ENCODE measurements at regions not wholly inside any gene's neighbourhood (a gene's known extent, or its start where the extent isn't known, plus 50 kb on each side); places are given as distances from the start of the nearest gene placed in this dataset.

DNA sequence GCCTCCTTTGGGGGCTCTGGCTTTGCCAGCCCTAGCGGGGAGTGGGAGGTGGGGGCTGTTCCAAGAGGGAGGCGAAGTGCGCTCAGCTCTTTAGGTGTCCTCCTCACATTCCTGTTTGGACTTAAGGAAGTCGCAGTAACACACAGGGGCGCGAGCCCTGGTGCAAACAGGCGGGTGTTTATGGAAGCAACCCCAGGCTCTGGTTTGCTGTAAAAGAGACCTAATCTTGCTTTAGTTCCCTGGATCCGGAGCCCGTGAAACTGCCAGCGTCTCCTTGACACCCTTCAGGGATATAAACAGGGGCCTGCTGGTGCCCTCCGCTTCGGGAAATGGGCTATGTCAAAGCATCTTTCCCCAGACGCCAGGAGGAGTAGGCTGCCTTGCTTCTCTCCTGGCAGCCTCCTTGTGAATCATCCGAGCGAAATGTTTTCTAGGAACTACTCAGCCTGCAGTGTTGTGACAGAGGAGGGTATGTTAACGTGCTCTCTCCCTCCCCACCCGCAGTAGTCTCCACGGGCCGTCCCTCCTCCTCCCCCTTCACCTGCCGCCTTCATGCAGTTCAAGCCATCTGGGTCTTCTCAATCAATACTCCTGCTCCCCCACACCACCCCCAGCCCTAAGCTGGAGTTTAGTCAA, 168.0 kb upstream of the LRFN2 start:
- 81 to 86% methylated on average over 11 of the region's 20 CpGs for WGBS, 2 experiments (ENCODE audit: insufficient coverage in 2 of 2)
- Histone ChIP-seq H3K27ac (ENCODE audit: low read depth, low read length, severe bottlenecking) (peak overlapping the region; percentile 74), H3K4me3 (ENCODE audit: extremely low read depth, insufficient read depth, low read length, poor library complexity, severe bottlenecking) (no peak overlapping the region), H3K4me1 (ENCODE audit: control insufficient read depth, insufficient read depth, low read length, poor library complexity, severe bottlenecking) (peaks cover 17% of the 10 kb centered on the region), H3K36me3 (ENCODE audit: control insufficient read depth, insufficient read depth, low read length) (no peaks in the 10 kb centered on the region), H3K9me3 (ENCODE audit: control insufficient read depth, low read length) (no peaks in the 10 kb centered on the region)

DNA sequence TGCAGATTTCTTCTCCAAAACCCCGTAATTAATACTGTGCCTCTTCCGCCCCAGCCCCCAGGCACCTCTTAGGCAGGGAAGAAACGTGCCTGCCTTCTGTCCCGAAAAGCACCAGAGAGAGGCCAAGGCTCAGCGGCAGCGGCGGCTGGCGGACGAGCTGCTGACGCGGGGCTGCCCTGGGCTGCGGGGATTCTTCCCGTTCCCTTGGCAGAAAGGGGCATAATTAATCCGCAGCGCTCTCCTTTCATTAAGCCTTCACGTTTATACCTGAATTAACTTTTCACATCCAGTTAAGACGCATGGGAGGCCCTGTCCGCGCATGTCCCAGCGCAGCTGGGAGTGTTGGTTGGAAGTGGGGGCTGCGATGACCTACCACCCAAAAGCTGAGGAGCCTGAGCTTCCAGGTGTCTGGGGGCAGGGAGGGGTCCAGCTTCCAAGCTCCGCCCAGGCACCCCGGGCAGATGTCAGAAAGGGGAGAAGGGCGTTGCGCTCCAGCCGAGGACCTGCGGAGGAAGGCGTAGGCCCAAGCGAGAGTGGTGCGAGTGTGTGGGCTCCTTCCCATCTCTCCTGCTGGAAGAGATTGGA, 167.4 kb upstream of the LRFN2 start:
- Histone ChIP-seq H3K4me1 (ENCODE audit: control insufficient read depth, insufficient read depth, low read length, poor library complexity, severe bottlenecking) (peaks cover 17% of the 10 kb centered on the region), H3K4me3 (ENCODE audit: extremely low read depth, insufficient read depth, low read length, poor library complexity, severe bottlenecking) (no peak overlapping the region), H3K9me3 (ENCODE audit: control insufficient read depth, low read length) (no peaks in the 10 kb centered on the region), H3K36me3 (ENCODE audit: control insufficient read depth, insufficient read depth, low read length) (no peaks in the 10 kb centered on the region), H3K27ac (ENCODE audit: low read depth, low read length, severe bottlenecking) (peak overlapping the region; percentile 74)
- WGBS, 2 experiments (ENCODE audit: insufficient coverage in 2 of 2) = 90 to 91% methylated on average over 17 to 21 of the region's 30 CpGs

- WGBS, 2 experiments (ENCODE audit: insufficient coverage in 2 of 2) = 91 to 100% methylated on average over 2 of the region's 3 CpGs
- H3K27ac ChIP-seq (ENCODE audit: low read depth, low read length, severe bottlenecking) = no peak overlapping the region
- no peaks in the 10 kb centered on the region for H3K36me3 ChIP-seq (ENCODE audit: control insufficient read depth, insufficient read depth, low read length)
These were observed 166.7 kb upstream of the LRFN2 start for GRCh38 chr6:40753675-40754448.

GRCh38 chr6:40753048-40753447, 165.9 kb upstream of the LRFN2 start:
- Histone ChIP-seq H3K36me3 (ENCODE audit: control insufficient read depth, insufficient read depth, low read length) (no peaks in the 10 kb centered on the region), H3K9me3 (ENCODE audit: control insufficient read depth, low read length) (no peaks in the 10 kb centered on the region), H3K27ac (ENCODE audit: low read depth, low read length, severe bottlenecking) (no peak overlapping the region), H3K4me3 (ENCODE audit: extremely low read depth, insufficient read depth, low read length, poor library complexity, severe bottlenecking) (no peak overlapping the region), H3K4me1 (ENCODE audit: control insufficient read depth, insufficient read depth, low read length, poor library complexity, severe bottlenecking) (peaks cover 17% of the 10 kb centered on the region)
- WGBS, 2 experiments (ENCODE audit: insufficient coverage in 2 of 2) = 94 to 100% methylated on average over 2 to 3 of the region's 3 CpGs

More at GRCh38 chr6:40753675-40754448, 166.7 kb upstream of the LRFN2 start:
- no peak overlapping the region for H3K4me3 ChIP-seq (ENCODE audit: extremely low read depth, insufficient read depth, low read length, poor library complexity, severe bottlenecking)
- peaks cover 17% of the 10 kb centered on the region for H3K4me1 ChIP-seq (ENCODE audit: control insufficient read depth, insufficient read depth, low read length, poor library complexity, severe bottlenecking)
- no peaks in the 10 kb centered on the region for H3K9me3 ChIP-seq (ENCODE audit: control insufficient read depth, low read length)

- Histone ChIP-seq H3K9me3 (ENCODE audit: control insufficient read depth, low read length) (no peaks in the 10 kb centered on the region), H3K4me1 (ENCODE audit: control insufficient read depth, insufficient read depth, low read length, poor library complexity, severe bottlenecking) (no peaks in the 10 kb centered on the region), H3K27ac (ENCODE audit: low read depth, low read length, severe bottlenecking) (no peak overlapping the region), H3K36me3 (ENCODE audit: control insufficient read depth, insufficient read depth, low read length) (no peaks in the 10 kb centered on the region), H3K4me3 (ENCODE audit: extremely low read depth, insufficient read depth, low read length, poor library complexity, severe bottlenecking) (no peak overlapping the region)
- WGBS, 2 experiments (ENCODE audit: insufficient coverage in 2 of 2) = 77% methylated on average over 3 of the region's 4 CpGs
These were observed 157.7 kb upstream of the LRFN2 start for GRCh38 chr6:40744835-40745234.

GRCh38 chr6:40743690-40744446, 156.7 kb upstream of the LRFN2 start:
- Histone ChIP-seq H3K4me1 (ENCODE audit: control insufficient read depth, insufficient read depth, low read length, poor library complexity, severe bottlenecking) (no peaks in the 10 kb centered on the region), H3K9me3 (ENCODE audit: control insufficient read depth, low read length) (no peaks in the 10 kb centered on the region), H3K36me3 (ENCODE audit: control insufficient read depth, insufficient read depth, low read length) (no peaks in the 10 kb centered on the region), H3K4me3 (ENCODE audit: extremely low read depth, insufficient read depth, low read length, poor library complexity, severe bottlenecking) (no peak overlapping the region), H3K27ac (ENCODE audit: low read depth, low read length, severe bottlenecking) (no peak overlapping the region)
- 88 to 91% methylated on average over 16 of the region's 17 CpGs for WGBS, 2 experiments (ENCODE audit: insufficient coverage in 2 of 2)

DNA sequence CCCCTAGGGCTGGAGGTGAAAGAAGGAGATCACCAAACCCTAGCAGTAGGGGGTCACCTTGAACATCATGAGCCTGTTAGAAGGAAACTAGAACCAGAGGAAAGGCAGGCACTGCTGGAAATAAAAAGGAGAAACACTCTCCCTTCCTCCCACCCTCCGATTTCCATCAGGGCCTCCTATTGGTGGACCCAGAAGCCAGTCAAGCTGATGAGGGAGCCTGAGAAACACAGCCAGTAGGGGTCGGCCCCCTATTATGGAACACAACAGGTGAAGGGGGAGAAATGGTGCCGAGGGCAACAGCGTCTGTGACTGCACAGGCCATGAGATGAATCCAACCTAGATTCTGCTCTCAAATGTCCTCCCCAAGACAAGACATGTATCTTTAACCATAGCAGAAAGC, 156.1 kb upstream of the LRFN2 start:
- 60% methylated on average over 1 of the region's 4 CpGs; no CpG with 5 or more reads in 1 of the 2 experiments for WGBS, 2 experiments (ENCODE audit: insufficient coverage in 2 of 2)
- no peak overlapping the region for H3K27ac ChIP-seq (ENCODE audit: low read depth, low read length, severe bottlenecking)
- H3K4me1 ChIP-seq (ENCODE audit: control insufficient read depth, insufficient read depth, low read length, poor library complexity, severe bottlenecking) = no peaks in the 10 kb centered on the region
- H3K9me3 ChIP-seq (ENCODE audit: control insufficient read depth, low read length) = no peaks in the 10 kb centered on the region
- H3K4me3 ChIP-seq (ENCODE audit: extremely low read depth, insufficient read depth, low read length, poor library complexity, severe bottlenecking) = no peak overlapping the region
- no peaks in the 10 kb centered on the region for H3K36me3 ChIP-seq (ENCODE audit: control insufficient read depth, insufficient read depth, low read length)

- no peak overlapping the region for H3K27ac ChIP-seq (ENCODE audit: low read depth, low read length, severe bottlenecking)
- no CpG with 5 or more reads among the region's 3 CpGs for WGBS, 2 experiments (ENCODE audit: insufficient coverage in 2 of 2)
These were observed 153.4 kb upstream of the LRFN2 start for GRCh38 chr6:40740518-40740917.

GRCh38 chr6:40738551-40739193, 151.5 kb upstream of the LRFN2 start:
- H3K9me3 ChIP-seq (ENCODE audit: control insufficient read depth, low read length) = no peaks in the 10 kb centered on the region
- WGBS, 2 experiments (ENCODE audit: insufficient coverage in 2 of 2) = 94 to 97% methylated on average over 7 to 9 of the region's 11 CpGs
- no peaks in the 10 kb centered on the region for H3K36me3 ChIP-seq (ENCODE audit: control insufficient read depth, insufficient read depth, low read length)
- no peak overlapping the region for H3K27ac ChIP-seq (ENCODE audit: low read depth, low read length, severe bottlenecking)
- H3K4me1 ChIP-seq (ENCODE audit: control insufficient read depth, insufficient read depth, low read length, poor library complexity, severe bottlenecking) = peaks cover 12% of the 10 kb centered on the region
- no peak overlapping the region for H3K4me3 ChIP-seq (ENCODE audit: extremely low read depth, insufficient read depth, low read length, poor library complexity, severe bottlenecking)

More at GRCh38 chr6:40740518-40740917, 153.4 kb upstream of the LRFN2 start:
- Histone ChIP-seq H3K9me3 (ENCODE audit: control insufficient read depth, low read length) (no peaks in the 10 kb centered on the region), H3K4me1 (ENCODE audit: control insufficient read depth, insufficient read depth, low read length, poor library complexity, severe bottlenecking) (peaks cover 3% of the 10 kb centered on the region), H3K36me3 (ENCODE audit: control insufficient read depth, insufficient read depth, low read length) (no peaks in the 10 kb centered on the region), H3K4me3 (ENCODE audit: extremely low read depth, insufficient read depth, low read length, poor library complexity, severe bottlenecking) (no peak overlapping the region)

GRCh38 chr6:40735521-40735920, 148.4 kb upstream of the LRFN2 start:
- 90 to 92% methylated on average over 3 to 5 of the region's 7 CpGs for WGBS, 2 experiments (ENCODE audit: insufficient coverage in 2 of 2)
- Histone ChIP-seq H3K4me1 (ENCODE audit: control insufficient read depth, insufficient read depth, low read length, poor library complexity, severe bottlenecking) (peaks cover 28% of the 10 kb centered on the region), H3K4me3 (ENCODE audit: extremely low read depth, insufficient read depth, low read length, poor library complexity, severe bottlenecking) (no peak overlapping the region)

More at GRCh38 chr6:40735521-40735920, 148.4 kb upstream of the LRFN2 start:
- Histone ChIP-seq H3K36me3 (ENCODE audit: control insufficient read depth, insufficient read depth, low read length) (no peaks in the 10 kb centered on the region), H3K9me3 (ENCODE audit: control insufficient read depth, low read length) (no peaks in the 10 kb centered on the region), H3K27ac (ENCODE audit: low read depth, low read length, severe bottlenecking) (no peak overlapping the region)

All from mesodermal cell (in vitro differentiated cells).